H1 (cell line): ENCODE measurements at regions not wholly inside any gene's neighbourhood (a gene's known extent, or its start where the extent isn't known, plus 50 kb on each side); places are given as distances from the start of the nearest gene placed in this dataset.

Experiments used
- JUND ChIP-seq: IDR thresholded peaks from 2 replicates; pipeline ENCODE4 v1.6.1; 2011; ENCODE audit warnings: mild to moderate bottlenecking, improper control_type of control experiment, low read length
- TF ChIP-seq, protein P1 (sequence below): fragments of 300-600 bp; sonication (generic); IDR thresholded peaks from 2 replicates; pipeline ENCODE4 v1.7.1; 2012; ENCODE audit warnings: low read length, moderate library complexity, mild to moderate bottlenecking, inconsistent platforms; ENCODE audit not compliant: insufficient replicate concordance

DNA sequence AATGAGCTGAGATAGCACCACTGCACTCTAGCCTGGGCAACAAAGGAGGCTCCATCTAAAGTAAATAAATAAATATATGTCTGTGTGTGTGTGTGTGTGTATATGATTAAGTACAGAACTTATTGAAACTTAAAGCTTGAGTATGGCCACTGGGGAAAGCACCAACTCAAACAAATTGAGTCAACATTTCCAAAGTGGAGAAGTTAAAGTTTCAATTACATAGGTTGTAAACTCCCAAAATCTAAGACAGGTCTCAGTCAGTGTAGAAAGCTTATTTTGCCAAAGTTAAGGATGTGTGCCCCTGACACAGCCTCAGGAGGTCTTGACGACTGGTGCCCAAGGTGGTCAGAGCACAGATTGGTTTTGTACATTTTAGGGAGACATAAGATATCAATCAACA, 458.9 kb upstream of the RGS18 start (continued):
- TF ChIP-seq, protein P1, sequence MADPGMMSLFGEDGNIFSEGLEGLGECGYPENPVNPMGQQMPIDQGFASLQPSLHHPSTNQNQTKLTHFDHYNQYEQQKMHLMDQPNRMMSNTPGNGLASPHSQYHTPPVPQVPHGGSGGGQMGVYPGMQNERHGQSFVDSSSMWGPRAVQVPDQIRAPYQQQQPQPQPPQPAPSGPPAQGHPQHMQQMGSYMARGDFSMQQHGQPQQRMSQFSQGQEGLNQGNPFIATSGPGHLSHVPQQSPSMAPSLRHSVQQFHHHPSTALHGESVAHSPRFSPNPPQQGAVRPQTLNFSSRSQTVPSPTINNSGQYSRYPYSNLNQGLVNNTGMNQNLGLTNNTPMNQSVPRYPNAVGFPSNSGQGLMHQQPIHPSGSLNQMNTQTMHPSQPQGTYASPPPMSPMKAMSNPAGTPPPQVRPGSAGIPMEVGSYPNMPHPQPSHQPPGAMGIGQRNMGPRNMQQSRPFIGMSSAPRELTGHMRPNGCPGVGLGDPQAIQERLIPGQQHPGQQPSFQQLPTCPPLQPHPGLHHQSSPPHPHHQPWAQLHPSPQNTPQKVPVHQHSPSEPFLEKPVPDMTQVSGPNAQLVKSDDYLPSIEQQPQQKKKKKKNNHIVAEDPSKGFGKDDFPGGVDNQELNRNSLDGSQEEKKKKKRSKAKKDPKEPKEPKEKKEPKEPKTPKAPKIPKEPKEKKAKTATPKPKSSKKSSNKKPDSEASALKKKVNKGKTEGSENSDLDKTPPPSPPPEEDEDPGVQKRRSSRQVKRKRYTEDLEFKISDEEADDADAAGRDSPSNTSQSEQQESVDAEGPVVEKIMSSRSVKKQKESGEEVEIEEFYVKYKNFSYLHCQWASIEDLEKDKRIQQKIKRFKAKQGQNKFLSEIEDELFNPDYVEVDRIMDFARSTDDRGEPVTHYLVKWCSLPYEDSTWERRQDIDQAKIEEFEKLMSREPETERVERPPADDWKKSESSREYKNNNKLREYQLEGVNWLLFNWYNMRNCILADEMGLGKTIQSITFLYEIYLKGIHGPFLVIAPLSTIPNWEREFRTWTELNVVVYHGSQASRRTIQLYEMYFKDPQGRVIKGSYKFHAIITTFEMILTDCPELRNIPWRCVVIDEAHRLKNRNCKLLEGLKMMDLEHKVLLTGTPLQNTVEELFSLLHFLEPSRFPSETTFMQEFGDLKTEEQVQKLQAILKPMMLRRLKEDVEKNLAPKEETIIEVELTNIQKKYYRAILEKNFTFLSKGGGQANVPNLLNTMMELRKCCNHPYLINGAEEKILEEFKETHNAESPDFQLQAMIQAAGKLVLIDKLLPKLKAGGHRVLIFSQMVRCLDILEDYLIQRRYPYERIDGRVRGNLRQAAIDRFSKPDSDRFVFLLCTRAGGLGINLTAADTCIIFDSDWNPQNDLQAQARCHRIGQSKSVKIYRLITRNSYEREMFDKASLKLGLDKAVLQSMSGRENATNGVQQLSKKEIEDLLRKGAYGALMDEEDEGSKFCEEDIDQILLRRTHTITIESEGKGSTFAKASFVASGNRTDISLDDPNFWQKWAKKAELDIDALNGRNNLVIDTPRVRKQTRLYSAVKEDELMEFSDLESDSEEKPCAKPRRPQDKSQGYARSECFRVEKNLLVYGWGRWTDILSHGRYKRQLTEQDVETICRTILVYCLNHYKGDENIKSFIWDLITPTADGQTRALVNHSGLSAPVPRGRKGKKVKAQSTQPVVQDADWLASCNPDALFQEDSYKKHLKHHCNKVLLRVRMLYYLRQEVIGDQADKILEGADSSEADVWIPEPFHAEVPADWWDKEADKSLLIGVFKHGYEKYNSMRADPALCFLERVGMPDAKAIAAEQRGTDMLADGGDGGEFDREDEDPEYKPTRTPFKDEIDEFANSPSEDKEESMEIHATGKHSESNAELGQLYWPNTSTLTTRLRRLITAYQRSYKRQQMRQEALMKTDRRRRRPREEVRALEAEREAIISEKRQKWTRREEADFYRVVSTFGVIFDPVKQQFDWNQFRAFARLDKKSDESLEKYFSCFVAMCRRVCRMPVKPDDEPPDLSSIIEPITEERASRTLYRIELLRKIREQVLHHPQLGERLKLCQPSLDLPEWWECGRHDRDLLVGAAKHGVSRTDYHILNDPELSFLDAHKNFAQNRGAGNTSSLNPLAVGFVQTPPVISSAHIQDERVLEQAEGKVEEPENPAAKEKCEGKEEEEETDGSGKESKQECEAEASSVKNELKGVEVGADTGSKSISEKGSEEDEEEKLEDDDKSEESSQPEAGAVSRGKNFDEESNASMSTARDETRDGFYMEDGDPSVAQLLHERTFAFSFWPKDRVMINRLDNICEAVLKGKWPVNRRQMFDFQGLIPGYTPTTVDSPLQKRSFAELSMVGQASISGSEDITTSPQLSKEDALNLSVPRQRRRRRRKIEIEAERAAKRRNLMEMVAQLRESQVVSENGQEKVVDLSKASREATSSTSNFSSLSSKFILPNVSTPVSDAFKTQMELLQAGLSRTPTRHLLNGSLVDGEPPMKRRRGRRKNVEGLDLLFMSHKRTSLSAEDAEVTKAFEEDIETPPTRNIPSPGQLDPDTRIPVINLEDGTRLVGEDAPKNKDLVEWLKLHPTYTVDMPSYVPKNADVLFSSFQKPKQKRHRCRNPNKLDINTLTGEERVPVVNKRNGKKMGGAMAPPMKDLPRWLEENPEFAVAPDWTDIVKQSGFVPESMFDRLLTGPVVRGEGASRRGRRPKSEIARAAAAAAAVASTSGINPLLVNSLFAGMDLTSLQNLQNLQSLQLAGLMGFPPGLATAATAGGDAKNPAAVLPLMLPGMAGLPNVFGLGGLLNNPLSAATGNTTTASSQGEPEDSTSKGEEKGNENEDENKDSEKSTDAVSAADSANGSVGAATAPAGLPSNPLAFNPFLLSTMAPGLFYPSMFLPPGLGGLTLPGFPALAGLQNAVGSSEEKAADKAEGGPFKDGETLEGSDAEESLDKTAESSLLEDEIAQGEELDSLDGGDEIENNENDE = no peak
- no peak for TF ChIP-seq JUND
